HTR-8/SVneo (cell line): ENCODE measurements at regions not wholly inside any gene's neighbourhood (a gene's known extent, or its start where the extent isn't known, plus 50 kb on each side); places are given as distances from the start of the nearest gene placed in this dataset.

Experiments used
- DNase-seq: peaks from one replicate; pipeline ENCODE4 v3.0.0; 2011; ENCODE audit warnings: low spot score, mixed read lengths; ENCODE audit not compliant: insufficient read length
- FAIRE-seq: peaks from 2 replicates; lab custom pipeline; 2011; peaks lifted over from hg19 to GRCh38; lab: Jason Lieb, UNC

DNA sequence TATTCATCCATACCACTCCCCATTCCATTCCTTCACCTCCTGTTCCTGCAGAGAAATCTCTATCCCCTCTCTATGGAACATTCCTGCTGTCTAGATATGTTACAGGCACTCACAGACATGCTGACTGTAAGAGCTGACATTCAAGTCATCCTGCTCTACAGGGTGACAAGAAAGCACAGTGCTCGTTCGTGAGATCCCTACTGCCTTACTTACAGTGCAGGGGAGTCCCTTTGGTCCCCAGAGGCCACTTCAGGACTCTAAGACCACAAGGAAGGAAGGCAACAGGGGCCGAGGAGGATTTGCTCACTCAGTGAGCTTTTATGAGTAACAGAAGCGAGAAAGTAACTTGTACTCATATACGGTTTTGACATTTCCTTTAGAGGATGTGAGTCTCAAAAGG, 110.5 kb downstream of the GAS1 start:
- FAIRE-seq (no peak), DNase-seq (no peak)

DNA sequence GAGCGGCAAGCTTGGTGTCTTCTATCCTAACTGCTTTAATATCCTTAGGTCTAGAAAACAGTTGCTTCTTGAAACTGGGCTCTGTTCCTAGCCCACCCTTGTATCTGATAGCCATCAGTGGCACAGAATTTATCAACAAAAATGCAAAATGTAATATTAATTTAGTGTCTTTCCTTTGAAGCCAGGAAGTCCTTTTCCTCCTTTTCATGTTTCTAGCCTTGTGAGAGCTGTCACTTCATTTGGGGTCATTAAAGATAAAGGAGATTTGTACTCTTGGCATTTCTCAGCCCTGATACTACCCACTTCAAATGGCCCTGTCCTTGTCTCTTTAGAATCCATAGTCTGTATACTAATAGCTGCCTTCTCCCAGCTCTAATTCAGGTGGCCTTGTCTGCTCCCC, 111.0 kb downstream of the GAS1 start:
- no peak for DNase-seq
- no peak for FAIRE-seq

DNA sequence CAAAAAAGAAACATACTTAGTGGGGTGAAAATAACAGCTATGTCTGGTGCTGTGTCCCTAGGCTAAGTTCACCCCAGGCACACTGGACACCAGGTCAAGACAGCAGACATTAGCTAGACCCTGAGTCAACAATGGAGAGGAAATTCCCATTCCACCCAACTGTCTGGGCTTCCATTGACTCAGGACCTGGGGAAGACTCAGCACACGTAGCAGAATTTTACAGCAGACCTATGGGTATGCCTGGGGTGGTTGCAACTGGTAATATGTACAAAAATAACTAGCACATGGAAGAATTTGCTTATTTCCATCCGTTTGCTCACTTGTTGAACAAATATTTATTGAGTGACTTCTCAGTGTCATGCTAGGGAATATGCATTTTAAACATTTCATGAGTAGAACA, 117.0 kb downstream of the GAS1 start:
- DNase-seq (no peak), FAIRE-seq (no peak)

DNA sequence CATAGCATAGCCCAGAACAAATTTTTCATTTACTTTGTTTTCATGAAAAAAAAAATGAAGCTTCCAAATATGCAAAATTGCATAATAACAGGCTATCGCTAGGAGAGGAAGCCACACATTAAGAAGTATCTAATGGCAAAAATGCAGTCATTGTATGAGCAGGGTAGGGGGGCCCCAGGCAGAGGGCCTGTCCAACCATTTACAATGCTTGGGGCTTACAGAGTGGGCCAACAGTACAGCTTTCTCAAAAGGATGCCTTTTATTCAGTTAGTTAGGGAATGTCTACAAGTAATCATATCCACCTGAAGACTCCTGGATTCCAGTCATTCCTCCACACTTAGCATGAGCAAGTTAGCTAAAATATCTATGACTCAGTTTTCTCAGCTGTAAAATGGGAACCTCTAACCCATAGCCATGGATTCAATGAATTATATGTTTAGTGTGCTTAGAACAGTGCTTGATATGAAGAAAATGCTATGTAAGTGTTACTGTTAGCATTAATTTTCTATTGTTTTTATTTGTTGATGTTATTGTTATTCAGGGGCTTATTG, 117.7 kb downstream of the GAS1 start:
- no peak for DNase-seq
- FAIRE-seq: no peak

DNA sequence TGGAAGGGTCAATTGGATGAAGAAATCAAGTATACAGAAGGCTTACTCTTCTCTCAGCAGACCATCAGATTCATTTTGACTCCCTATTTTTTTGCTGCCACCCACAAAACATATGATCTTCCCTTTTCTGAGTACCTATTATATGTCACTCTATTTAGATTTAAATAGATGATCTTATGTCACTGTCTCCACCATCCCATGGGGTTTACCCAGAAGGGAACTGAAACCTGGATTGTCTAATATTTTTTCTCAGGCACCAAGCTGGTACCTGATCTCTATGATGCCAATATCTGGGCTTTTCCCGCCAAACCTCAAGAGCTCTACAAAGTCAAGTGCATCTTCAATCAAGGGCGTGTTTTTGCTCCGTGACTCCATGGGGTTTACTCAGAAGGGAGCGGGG, 118.7 kb downstream of the GAS1 start:
- no peak for DNase-seq
- no peak for FAIRE-seq

DNA sequence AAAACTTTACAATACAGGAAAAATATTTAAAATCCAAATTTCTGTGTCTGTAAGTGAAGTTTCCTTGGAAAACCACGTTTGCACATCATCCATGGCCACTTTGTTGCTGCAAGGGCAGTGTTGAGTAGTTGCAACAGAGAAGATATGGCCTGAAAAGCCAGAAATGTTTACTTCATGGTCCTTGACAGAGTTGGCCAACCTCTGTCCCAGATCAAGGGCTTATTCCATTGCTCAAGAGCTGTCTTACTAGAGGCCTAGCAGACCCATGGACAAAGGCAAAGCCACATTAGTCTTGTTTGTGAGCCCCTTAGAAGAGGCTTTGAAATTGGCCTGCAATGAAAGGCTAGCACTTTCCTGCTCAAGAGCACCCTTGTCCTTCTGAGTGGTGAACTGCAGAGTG, 119.4 kb downstream of the GAS1 start:
- DNase-seq (no peak), FAIRE-seq (no peak)

- FAIRE-seq (no peak), DNase-seq (no peak)
Observed at GRCh38 chr9:86825299-86825698, 122.0 kb downstream of the GAS1 start.

DNA sequence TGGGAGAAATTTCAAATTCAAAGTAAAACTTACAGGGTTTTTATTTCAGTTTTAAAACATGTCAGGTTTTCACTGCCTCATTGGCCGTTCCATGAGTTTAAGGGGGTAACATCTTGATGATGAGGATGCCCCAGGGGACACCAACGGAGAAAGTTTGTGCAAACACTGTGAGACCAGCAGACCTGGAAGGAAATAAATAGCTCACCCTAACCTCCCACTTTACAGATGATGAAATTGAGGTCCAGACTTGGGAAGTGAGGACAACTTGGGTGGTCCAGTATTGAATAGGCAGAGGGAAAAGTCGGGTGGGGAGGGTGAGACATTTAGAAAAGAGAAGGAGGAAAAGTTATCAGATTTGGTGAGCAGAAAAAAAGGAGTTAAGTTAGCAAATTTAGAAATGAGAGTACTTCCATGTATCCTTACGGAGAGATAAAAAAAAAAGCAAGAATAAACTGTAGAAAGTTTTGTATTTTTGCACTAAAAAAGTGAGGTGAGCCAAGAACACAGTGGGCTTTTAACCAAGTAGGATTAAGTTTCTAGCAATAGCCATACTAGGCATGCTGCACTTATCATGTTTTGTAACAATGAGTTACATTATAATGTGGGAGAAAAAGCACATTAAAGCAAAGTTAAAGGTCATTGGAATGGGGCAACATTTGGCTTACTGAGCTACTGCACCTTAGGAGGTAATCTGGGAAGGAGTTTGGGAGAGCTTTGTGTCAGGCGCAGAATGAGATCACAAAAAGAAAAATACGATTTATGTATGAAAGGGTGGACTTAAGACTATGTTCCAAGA, 125.1 kb downstream of the GAS1 start:
- no peak for FAIRE-seq
- no peak for DNase-seq

DNA sequence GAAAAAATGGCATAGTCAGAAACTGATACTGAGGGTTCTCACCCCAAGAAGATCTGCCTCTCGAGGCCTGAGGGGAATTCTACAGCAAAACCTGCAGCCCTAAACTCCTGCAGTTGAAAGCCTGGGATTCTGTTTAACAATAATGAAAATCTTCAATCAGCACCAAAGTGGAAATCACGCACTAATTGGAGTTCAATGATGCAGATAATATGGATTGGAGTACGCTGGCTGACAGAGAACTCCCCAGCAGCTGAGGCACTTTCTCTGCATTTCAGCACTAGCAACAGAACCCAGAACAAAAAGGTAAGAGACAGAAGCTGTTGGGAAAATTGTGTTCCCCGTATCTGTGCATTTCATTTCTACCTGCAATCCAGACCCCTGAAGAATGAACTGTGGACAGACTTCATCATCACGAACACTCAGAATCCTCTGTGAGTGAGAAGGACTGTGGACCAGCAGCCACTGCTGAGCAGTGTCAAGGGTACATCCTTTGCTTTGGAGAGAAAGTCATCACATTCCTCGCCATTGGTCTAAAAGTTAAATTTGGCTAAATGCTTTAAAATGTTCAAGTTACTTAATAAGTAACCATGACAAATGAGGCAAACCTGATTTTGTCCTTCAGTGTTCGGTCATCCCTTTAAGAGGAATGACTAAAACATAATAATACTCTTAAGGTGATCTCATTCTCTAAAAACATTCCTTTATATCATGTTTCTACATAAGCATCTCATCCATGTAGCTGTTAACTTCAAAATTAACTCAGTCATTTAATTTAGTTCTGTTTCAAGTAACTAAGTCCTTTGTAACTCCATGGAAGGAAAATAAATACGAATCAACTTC, 126.1 kb downstream of the GAS1 start:
- FAIRE-seq: no peak
- DNase-seq: no peak

GRCh38 chr9:86819552-86819951, 127.8 kb downstream of the GAS1 start:
- no peak for FAIRE-seq
- DNase-seq: no peak

DNA sequence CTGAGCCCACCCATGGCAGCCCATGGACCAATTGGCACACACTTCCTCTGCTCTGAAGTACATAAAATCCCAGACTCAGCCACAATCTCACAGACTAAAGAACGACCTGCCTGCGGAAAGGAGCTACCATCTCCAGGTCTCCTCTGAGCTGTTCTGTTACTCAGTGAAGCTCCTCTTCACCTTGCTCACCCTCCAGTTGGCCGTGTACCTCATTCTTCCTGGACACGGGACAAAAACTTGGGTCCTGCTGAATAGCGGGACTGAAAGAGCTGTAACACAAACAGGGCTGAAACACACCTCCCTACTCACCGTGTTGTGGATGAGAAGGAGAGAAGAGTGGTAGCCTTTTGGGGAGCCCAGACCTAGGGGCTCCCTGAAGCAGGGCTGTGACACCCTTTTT, 128.7 kb downstream of the GAS1 start:
- DNase-seq (no peak), FAIRE-seq (no peak)

- DNase-seq (no peak), FAIRE-seq (no peak)
Observed at GRCh38 chr9:86816868-86817267, 130.4 kb downstream of the GAS1 start.

DNA sequence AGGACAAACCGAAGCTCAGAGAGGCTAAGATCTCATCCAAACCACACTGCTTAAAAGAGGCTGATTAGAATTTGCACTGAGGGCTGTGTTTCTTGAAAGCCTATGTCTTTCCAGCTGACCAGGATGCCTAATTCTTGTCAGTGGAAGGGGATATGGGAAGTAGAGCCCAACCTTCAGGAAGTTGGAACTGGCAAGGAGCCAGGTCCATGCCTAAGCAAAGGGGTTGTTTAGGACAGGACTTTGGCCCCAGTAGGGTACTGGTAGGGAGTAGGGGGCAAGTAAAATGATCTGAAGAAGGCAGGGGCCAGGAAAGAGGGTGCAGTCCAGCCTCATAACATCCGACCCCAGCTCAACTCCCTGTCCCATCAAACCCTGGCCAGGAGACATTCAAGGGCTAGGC, 130.9 kb downstream of the GAS1 start:
- no peak for FAIRE-seq
- no peak for DNase-seq

DNA sequence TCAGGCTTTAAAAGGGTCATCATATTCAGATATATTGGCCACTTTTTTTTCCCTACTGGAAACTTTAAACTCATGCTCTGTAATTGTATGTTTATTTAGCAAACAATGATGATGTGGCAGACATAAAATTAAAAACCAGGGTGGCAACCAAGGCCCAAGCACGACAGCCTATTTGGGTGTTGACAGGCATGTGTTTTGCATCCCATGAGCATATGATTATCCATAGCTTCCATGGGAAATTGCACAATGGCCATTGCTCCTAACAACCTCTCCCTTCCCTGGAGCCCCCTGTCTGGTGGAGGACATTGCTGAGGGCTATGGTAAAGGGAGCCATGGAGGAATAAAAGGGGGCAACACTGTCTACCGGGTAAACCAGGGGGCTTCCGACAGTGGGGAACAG, 134.7 kb downstream of the GAS1 start:
- FAIRE-seq: no peak

DNA sequence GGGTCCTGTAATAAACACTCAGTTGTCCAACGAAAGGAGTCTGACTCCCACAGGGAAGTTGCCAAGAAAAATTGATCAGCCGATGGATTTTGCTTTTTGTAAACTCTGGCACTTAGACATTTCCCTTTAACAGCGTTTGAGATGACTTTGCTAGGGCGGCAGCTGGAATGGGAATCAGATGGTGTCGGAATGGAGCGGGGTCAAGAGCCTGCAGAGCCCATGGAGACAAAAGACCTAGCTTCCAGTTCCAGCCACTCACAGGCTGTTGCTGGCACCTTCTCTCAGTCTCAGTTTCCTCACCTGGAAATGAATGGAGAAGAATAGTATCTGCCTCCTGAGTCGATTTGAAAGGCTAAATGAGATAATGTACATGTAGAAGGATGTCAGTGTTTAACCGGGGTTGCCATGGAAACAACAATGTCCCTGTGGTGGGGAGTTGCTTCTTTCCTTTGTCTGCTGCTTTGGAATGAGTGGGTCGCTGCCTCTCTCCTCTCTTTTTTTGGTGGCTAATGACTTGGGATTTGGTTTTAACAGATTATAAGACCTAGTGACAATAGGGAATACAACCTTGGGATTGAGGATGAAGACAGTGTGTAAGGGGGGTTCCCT, 137.4 kb downstream of the GAS1 start:
- DNase-seq: no peak
- no peak for FAIRE-seq

More for the DNA sequence above, 134.7 kb downstream of the GAS1 start:
- DNase-seq: no peak

DNA sequence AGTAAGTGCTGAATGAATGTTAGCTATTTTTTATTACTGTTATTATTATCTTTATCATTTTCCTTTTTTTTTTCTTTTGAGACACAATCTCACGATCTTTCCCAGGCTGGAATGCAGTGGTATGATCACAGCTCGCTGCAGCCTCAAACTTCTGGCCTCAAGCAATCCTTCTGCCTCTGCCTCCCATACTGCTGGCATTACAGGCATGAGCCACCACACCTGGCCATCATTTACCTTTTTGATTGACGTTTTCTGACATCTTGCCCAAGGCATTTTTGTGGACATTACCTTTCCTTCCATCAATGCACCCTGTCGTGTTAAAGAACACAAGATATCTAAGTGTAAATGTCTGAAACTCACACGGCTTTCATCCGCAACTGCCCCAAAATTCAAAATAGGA, 138.2 kb downstream of the GAS1 start:
- FAIRE-seq: no peak
- no peak for DNase-seq

DNA sequence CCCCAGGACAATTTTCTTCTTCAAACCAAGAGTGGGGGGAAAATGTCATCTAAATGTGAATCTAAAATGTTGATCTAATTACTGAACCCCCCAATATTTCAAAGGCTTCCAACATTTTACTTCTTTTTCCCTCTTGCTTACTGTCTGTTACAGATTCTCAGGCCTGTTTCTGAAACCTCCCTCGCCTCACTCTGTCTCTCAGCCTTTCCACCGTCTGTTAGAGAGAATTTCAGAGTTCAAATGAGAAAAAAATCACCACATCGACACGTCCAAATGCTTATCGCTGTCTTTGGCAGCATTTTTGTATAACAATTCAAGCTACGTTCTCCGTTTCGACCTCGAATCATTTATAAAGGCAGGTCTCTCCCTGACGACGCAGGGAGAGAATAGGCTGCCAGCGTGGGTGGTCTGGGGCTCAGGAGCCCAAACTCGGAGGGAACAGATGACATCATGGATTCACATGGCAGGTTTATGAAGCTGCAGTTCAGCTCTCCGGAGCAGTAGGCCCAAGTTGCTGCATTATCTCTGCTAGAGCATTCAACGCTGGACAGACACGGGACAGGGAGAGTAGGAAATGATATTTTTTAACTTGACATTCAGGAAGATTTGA, 139.8 kb downstream of the GAS1 start:
- no peak for DNase-seq
- no peak for FAIRE-seq

GRCh38 chr9:86804011-86804410, 143.3 kb downstream of the GAS1 start:
- FAIRE-seq (no peak), DNase-seq (no peak)

GRCh38 chr9:86802900-86803673, 144.2 kb downstream of the GAS1 start:
- peak; percentile 38 for FAIRE-seq

GRCh38 chr9:86801246-86801645, 146.1 kb downstream of the GAS1 start:
- no peak for DNase-seq
- no peak for FAIRE-seq

More at GRCh38 chr9:86802900-86803673, 144.2 kb downstream of the GAS1 start:
- no peak for DNase-seq
